K562 (cell line): ENCODE measurements at regions not wholly inside any gene's neighbourhood (a gene's known extent, or its start where the extent isn't known, plus 50 kb on each side); places are given as distances from the start of the nearest gene placed in this dataset.

Experiments used
- ATAC-seq: fragments of 200-7000 bp; cut with Tn5 transposase; 3 replicates; pipeline ENCODE4 v1.9.1; 2020; ENCODE audit warnings: moderate library complexity
- BruUV-seq: library from RNA; stranded (reverse); fragments of 400-500 nt; replicated peaks from 2 replicates; lab custom pipeline; 2021; lab: Mats Ljungman, UMichigan
- CTCF ChIA-PET: fragments of 300-600 bp; formaldehyde crosslinking; extraction: SDS; loops from one replicate; lab custom pipeline; 2021; ENCODE audit warnings: low intra/inter-chr PET ratio; lab: Yijun Ruan, JAX
- POLR2A ChIA-PET: fragments of 300-600, 350-650 bp; sonication (Branson Sonifier 250); formaldehyde crosslinking; extraction: SDS; loops from one replicate; lab custom pipeline; 2021; ENCODE audit warnings: antibody characterized with exemption, inconsistent platforms; lab: Yijun Ruan, JAX
- DNase-seq, 4 experiments: peaks; one replicate each; pipeline versions ENCODE4 v3.0.0 to v3.0.0-alpha.2; 2011 to 2018; ENCODE audit warnings: low spot score in 3 of 4, mixed read lengths in 3 of 4; ENCODE audit errors: extremely low read depth in 1 of 4
- FAIRE-seq: peaks from 2 replicates; lab custom pipeline; 2011; peaks lifted over from hg19 to GRCh38; lab: Jason Lieb, UNC
- H2AFZ ChIP-seq: 2 replicates; pipeline ENCODE4 v1.6.0; 2011; ENCODE audit warnings: low read depth, low read length, control low read depth, inconsistent platforms
- H3K27ac ChIP-seq: fragments of 200-600 bp; 3 replicates; pipeline ENCODE4 v1.8.0; 2011; ENCODE audit warnings: low read depth, mild to moderate bottlenecking, control low read depth, inconsistent platforms, low read length, moderate library complexity, mixed read lengths; ENCODE audit errors: extremely low read depth
- H3K27me3 ChIP-seq, 2 experiments: fragments of 300-600 bp in 1 of 2; 2 replicates in 1 of 2; 3 replicates in 1 of 2; pipeline versions ENCODE4 v1.6.0 to v1.8.0; 2011; ENCODE audit warnings: inconsistent platforms in 2 of 2, low read length in 2 of 2, mild to moderate bottlenecking in 1 of 2, mixed read lengths in 1 of 2, moderate library complexity in 1 of 2; ENCODE audit not compliant: control insufficient read depth in 2 of 2, insufficient read depth in 2 of 2
- H3K36me3 ChIP-seq: fragments of 300-600 bp; 3 replicates; pipeline ENCODE4 v1.8.0; 2011; ENCODE audit warnings: mild to moderate bottlenecking, low read length, inconsistent platforms; ENCODE audit not compliant: control insufficient read depth, insufficient read depth
- H3K4me1 ChIP-seq, 2 experiments: fragments of 200-600 bp in 1 of 2; replicated peaks in 1 of 2; 2 replicates in 1 of 2; 3 replicates in 1 of 2; pipeline versions ENCODE4 v1.5.1 to v1.8.0; 2011; ENCODE audit warnings: inconsistent platforms in 2 of 2, low read length in 2 of 2, mild to moderate bottlenecking in 1 of 2, mixed read lengths in 1 of 2, moderate library complexity in 1 of 2; ENCODE audit not compliant: control insufficient read depth in 2 of 2, insufficient read depth in 2 of 2
- H3K4me2 ChIP-seq: 2 replicates; pipeline ENCODE4 v1.6.1; 2011; ENCODE audit warnings: low read length, control low read depth, inconsistent platforms, mixed read lengths; ENCODE audit not compliant: insufficient read depth
- H3K4me3 ChIP-seq: fragments of 200-600 bp; sonication (generic), shearing (Covaris generic); 2 replicates; pipeline ENCODE4 v1.5.1; 2016; ENCODE audit warnings: control low read depth, inconsistent platforms
- H3K79me2 ChIP-seq: fragments of 200-600 bp; 3 replicates; pipeline ENCODE4 v1.8.0; 2011; ENCODE audit warnings: low read length, inconsistent platforms; ENCODE audit not compliant: control insufficient read depth, insufficient read depth
- H3K9ac ChIP-seq, 2 experiments: 2 replicates each; pipeline versions ENCODE4 v1.6.0 to v1.6.1; 2011; ENCODE audit warnings: low read depth in 2 of 2, low read length in 2 of 2, control low read depth in 1 of 2, inconsistent platforms in 1 of 2, mild to moderate bottlenecking in 1 of 2, mixed read lengths in 1 of 2; ENCODE audit not compliant: insufficient read depth in 1 of 2
- H3K9me1 ChIP-seq: one replicate; pipeline ENCODE4 v1.6.0; 2011; ENCODE audit warnings: inconsistent platforms, mild to moderate bottlenecking, low read length, moderate library complexity; ENCODE audit not compliant: control insufficient read depth, insufficient read depth
- H3K9me3 ChIP-seq: replicated peaks from 2 replicates; pipeline ENCODE4 v1.5.1; 2011; ENCODE audit warnings: low read depth, low read length, inconsistent platforms; ENCODE audit not compliant: control insufficient read depth, insufficient read depth
- H4K20me1 ChIP-seq: replicated peaks from 2 replicates; pipeline ENCODE4 v1.6.1; 2011; ENCODE audit warnings: low read length, inconsistent platforms, mixed read lengths; ENCODE audit not compliant: control insufficient read depth, insufficient read depth
- BRF1 ChIP-seq: IDR thresholded peaks from 3 replicates; pipeline ENCODE4 v1.6.1; 2011; ENCODE audit warnings: borderline replicate concordance, mild to moderate bottlenecking; ENCODE audit not compliant: insufficient read length; ENCODE audit errors: extremely low read depth
- CHCHD3 ChIP-seq: fragments of 250-450 bp; sonication (Bioruptor Pico); IDR thresholded peaks from 2 replicates; pipeline ENCODE4 v2.1.2; 2022; ENCODE audit warnings: mild to moderate bottlenecking
- CLOCK ChIP-seq: fragments of 250-450 bp; sonication (Bioruptor Pico); IDR thresholded peaks from 2 replicates; pipeline ENCODE4 v1.4.0; 2020; ENCODE audit warnings: mild to moderate bottlenecking, moderate library complexity, borderline replicate concordance
- ESRRB ChIP-seq: fragments of 250-450 bp; sonication (Bioruptor Pico); IDR thresholded peaks from 2 replicates; pipeline ENCODE4 v1.5.0; 2020; ENCODE audit warnings: mild to moderate bottlenecking, moderate library complexity, borderline replicate concordance
- FOXP4 ChIP-seq: sonication (generic); formaldehyde crosslinking; IDR thresholded peaks from 2 replicates; pipeline ENCODE4 v1.8.0; 2022; ENCODE audit warnings: mild to moderate bottlenecking, missing genetic modification reagents, borderline replicate concordance
- HMGXB4 ChIP-seq: sonication (generic); formaldehyde crosslinking; IDR thresholded peaks from 2 replicates; pipeline ENCODE4 v1.8.1; 2023; ENCODE audit warnings: mild to moderate bottlenecking, missing genetic modification reagents
- KDM2B ChIP-seq: fragments of 250-450 bp; sonication (Bioruptor Pico); IDR thresholded peaks from 2 replicates; pipeline ENCODE4 v1.8.0; 2021; ENCODE audit warnings: mild to moderate bottlenecking, moderate library complexity
- NR3C1 ChIP-seq: sonication (generic); formaldehyde crosslinking; IDR thresholded peaks from 2 replicates; pipeline ENCODE4 v1.8.1; 2022; ENCODE audit warnings: missing genetic modification reagents
- POLR3G ChIP-seq: IDR thresholded peaks from 2 replicates; pipeline ENCODE4 v1.6.1; 2011; ENCODE audit not compliant: insufficient read length, insufficient replicate concordance; ENCODE audit errors: extremely low read depth
- RB1 ChIP-seq: fragments of 450-650 bp; IDR thresholded peaks from 2 replicates; pipeline ENCODE4 v1.6.1; 2017; ENCODE audit warnings: low read depth, mild to moderate bottlenecking
- RFX7 ChIP-seq: fragments of 250-450 bp; sonication (Bioruptor Pico); IDR thresholded peaks from 2 replicates; pipeline ENCODE4 v1.5.1; 2021; ENCODE audit warnings: mild to moderate bottlenecking
- SMAD4 ChIP-seq: fragments of 250-450 bp; sonication (Bioruptor Pico); conservative IDR thresholded peaks from 2 replicates; pipeline ENCODE4 v1.8.0; 2021; ENCODE audit warnings: inconsistent platforms, mild to moderate bottlenecking, moderate library complexity
- STAG1 ChIP-seq: sonication (generic); formaldehyde crosslinking; IDR thresholded peaks from 2 replicates; pipeline ENCODE4 v1.5.0; 2020; ENCODE audit warnings: missing genetic modification reagents, borderline replicate concordance
- U2AF2 ChIP-seq: fragments of 200-400 bp; formaldehyde crosslinking; optimal IDR thresholded peaks from 2 replicates; pipeline ENCODE3; 2017; ENCODE audit warnings: low read depth, mild to moderate bottlenecking, low read length
- ZNF561 ChIP-seq: fragments of 450-650 bp; formaldehyde crosslinking; conservative IDR thresholded peaks from 2 replicates; pipeline ENCODE4 v1.4.0; 2020; ENCODE audit warnings: mild to moderate bottlenecking, moderate library complexity
- WGBS: fragments of 100-300 bp; shearing (Covaris generic); methylation state at CpG from one replicate; pipeline ENCODE4 v1.1.6; 2016; ENCODE audit warnings: low coverage, mixed read lengths; ENCODE audit not compliant: insufficient coverage; ENCODE audit errors: missing lambda C conversion rate; 5-methylcytosine and 5-hydroxymethylcytosine counted together
- in situ Hi-C: fragments of 300-500 bp; cut with MboI; formaldehyde crosslinking; loops from 4 replicates; pipeline ENCODE4 v1.15.0; 2018; ENCODE audit warnings: inconsistent platforms, mixed read lengths
- intact Hi-C: fragments of 100-400 bp; cut with micrococcal nuclease; formaldehyde crosslinking; loops from 2 replicates; pipeline ENCODE4 v1.14.2; 2022
- TF ChIP-seq, protein P1 (sequence below): fragments of 450-650 bp; formaldehyde crosslinking; IDR thresholded peaks from 2 replicates; pipeline ENCODE4 v1.4.0; 2020; ENCODE audit warnings: mild to moderate bottlenecking, moderate library complexity

DNA sequence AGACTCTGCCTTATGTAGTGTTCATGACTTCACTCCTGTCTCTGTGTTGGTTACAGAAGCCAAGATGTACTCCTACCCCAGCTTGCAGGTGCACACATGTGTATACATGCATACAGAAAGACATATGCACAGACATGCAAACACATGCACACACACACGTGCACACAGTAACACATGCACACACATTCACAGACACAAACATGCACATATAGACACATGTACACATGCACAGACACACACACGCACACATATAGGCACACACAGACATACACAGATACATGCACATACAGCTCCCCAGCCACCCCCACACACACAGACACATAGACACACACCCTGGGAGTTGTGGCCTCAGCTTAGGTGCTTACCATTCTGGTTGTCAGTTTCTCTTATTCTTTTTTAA lies 362.6 kb upstream of the C1orf174 start:
- no peak overlapping the region for H3K27ac ChIP-seq
- 0% methylated on average over 2 of the region's 2 CpGs for WGBS
- no peak overlapping the region for H3K4me3 ChIP-seq
- in situ Hi-C loops, result no loop called here
- intact Hi-C loops, result no loop called here
- ChIA-PET POLR2A (no interaction called here), CTCF (no interaction called here)
- H3K9ac ChIP-seq, result no peak overlapping the region
- no peaks in the 10 kb centered on the region for H3K36me3 ChIP-seq
- no peaks in the 10 kb centered on the region for H3K9me3 ChIP-seq
- H3K4me2 ChIP-seq, result no peak overlapping the region
- H3K27me3 ChIP-seq, result no peaks in the 10 kb centered on the region
- H3K4me1 ChIP-seq, result no peaks in the 10 kb centered on the region
- DNase-seq (no peak), ATAC-seq (no peak), FAIRE-seq (no peak)
- no TSS peak for BruUV-seq
- no peaks in the 10 kb centered on the region for H4K20me1 ChIP-seq
- H2AFZ ChIP-seq, result no peak overlapping the region
- H3K79me2 ChIP-seq, result no peaks in the 10 kb centered on the region
- no peaks in the 10 kb centered on the region for H3K9me1 ChIP-seq
- TF ChIP-seq POLR3G (no peak), RB1 (no peak), NR3C1 (CRISPR knock-in tag) (no peak), ESRRB (CRISPR knock-in tag) (no peak), BRF1 (no peak), SMAD4 (no peak), ZNF561 (CRISPR knock-in tag) (no peak), RFX7 (CRISPR knock-in tag) (no peak), KDM2B (CRISPR knock-in tag) (no peak), FOXP4 (no peak), CHCHD3 (CRISPR knock-in tag) (no peak), STAG1 (CRISPR knock-in tag) (no peak), U2AF2 (no peak), CLOCK (CRISPR knock-in tag) (no peak), HMGXB4 (CRISPR knock-in tag) (no peak)
- TF ChIP-seq, protein P1, sequence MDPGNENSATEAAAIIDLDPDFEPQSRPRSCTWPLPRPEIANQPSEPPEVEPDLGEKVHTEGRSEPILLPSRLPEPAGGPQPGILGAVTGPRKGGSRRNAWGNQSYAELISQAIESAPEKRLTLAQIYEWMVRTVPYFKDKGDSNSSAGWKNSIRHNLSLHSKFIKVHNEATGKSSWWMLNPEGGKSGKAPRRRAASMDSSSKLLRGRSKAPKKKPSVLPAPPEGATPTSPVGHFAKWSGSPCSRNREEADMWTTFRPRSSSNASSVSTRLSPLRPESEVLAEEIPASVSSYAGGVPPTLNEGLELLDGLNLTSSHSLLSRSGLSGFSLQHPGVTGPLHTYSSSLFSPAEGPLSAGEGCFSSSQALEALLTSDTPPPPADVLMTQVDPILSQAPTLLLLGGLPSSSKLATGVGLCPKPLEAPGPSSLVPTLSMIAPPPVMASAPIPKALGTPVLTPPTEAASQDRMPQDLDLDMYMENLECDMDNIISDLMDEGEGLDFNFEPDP, result no peak
